ENCODE measurements at regions not wholly inside any gene's neighbourhood (a gene's known extent, or its start where the extent isn't known, plus 50 kb on each side); places are given as distances from the start of the nearest gene placed in this dataset.

- no peak for DNase-seq
- H3K27ac ChIP-seq = no peak overlapping the region
- TF ChIP-seq, protein P1, sequence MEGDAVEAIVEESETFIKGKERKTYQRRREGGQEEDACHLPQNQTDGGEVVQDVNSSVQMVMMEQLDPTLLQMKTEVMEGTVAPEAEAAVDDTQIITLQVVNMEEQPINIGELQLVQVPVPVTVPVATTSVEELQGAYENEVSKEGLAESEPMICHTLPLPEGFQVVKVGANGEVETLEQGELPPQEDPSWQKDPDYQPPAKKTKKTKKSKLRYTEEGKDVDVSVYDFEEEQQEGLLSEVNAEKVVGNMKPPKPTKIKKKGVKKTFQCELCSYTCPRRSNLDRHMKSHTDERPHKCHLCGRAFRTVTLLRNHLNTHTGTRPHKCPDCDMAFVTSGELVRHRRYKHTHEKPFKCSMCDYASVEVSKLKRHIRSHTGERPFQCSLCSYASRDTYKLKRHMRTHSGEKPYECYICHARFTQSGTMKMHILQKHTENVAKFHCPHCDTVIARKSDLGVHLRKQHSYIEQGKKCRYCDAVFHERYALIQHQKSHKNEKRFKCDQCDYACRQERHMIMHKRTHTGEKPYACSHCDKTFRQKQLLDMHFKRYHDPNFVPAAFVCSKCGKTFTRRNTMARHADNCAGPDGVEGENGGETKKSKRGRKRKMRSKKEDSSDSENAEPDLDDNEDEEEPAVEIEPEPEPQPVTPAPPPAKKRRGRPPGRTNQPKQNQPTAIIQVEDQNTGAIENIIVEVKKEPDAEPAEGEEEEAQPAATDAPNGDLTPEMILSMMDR (IDR thresholded peaks at IDR 0.05) = no peak
- TF ChIP-seq POLR2AphosphoS5 (IDR thresholded peaks at IDR 0.05) (no peak), EP300 (IDR thresholded peaks at IDR 0.05) (no peak), POLR2A (IDR thresholded peaks at IDR 0.05) (no peak)
- H3K4me1 ChIP-seq = no peaks in the 10 kb centered on the region
- intact Hi-C loops (cut with DNase I) = no loop called here
- H3K36me3 ChIP-seq = no peaks in the 10 kb centered on the region
- H3K9me3 ChIP-seq = no peaks in the 10 kb centered on the region
- 85 to 90% methylated on average over 1 of the region's 1 CpG for WGBS, 2 donors
- no peaks in the 10 kb centered on the region for H3K27me3 ChIP-seq
- no peak overlapping the region for H3K4me3 ChIP-seq
Measured at GRCh38 chr17:68142595-68142994, 105.2 kb upstream of the AMZ2 start.

DNA sequence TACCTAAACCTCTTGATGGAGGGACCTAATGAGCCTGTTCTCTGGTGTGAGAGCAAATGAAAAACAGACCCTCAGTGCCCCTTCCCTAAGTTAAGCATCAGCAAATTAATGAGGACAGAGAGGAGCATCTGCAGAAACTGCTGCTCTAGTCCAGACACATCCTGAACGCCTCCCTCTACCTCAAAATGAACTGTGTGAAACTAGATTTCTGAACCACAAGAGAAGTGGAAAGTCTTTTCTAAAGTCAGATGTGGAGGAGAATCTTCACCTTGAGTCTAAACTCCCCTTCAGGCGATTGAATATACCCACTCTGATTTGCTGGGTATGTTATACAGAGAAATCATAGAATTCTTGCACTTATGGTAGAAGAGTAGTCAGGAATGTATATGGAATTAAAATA is 104.4 kb upstream of the AMZ2 start:
- Histone ChIP-seq H3K27me3 (no peaks in the 10 kb centered on the region), H3K27ac (no peak overlapping the region), H3K36me3 (no peaks in the 10 kb centered on the region), H3K9me3 (no peaks in the 10 kb centered on the region), H3K4me3 (no peak overlapping the region), H3K4me1 (no peaks in the 10 kb centered on the region)
- intact Hi-C loops (cut with DNase I) = no loop called here
- WGBS, 2 donors = 78 to 87% methylated on average over 2 of the region's 2 CpGs
- DNase-seq = no peak
- no peak for TF ChIP-seq EP300 (IDR thresholded peaks at IDR 0.05)
- TF ChIP-seq POLR2AphosphoS5 (IDR thresholded peaks at IDR 0.05) = no peak
- no peak for TF ChIP-seq POLR2A (IDR thresholded peaks at IDR 0.05)
- TF ChIP-seq, protein P1 (IDR thresholded peaks at IDR 0.05) = no peak

DNA sequence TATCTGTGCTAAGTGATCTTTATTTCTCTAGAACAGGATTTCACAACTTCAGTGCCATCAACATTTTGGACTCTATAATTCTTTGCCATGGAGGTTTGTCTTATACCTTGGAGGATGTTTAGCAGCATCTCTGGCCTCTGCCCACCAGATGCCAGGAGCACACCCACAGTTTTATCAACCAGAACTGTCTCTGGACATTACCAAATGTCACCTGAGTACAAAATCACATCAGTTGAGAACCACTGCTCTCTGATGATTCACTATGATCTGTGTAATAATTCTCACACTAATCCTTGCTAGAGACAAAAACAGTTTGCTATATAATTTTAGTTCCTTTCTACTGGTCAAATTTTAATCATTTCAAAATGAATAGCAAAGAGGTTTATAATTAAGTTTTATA is 102.8 kb upstream of the AMZ2 start:
- H3K27me3 ChIP-seq = no peaks in the 10 kb centered on the region
- H3K9me3 ChIP-seq = no peaks in the 10 kb centered on the region
- H3K36me3 ChIP-seq = no peaks in the 10 kb centered on the region
- no peaks in the 10 kb centered on the region for H3K4me1 ChIP-seq
- DNase-seq = no peak
- TF ChIP-seq POLR2A (IDR thresholded peaks at IDR 0.05) (no peak), EP300 (IDR thresholded peaks at IDR 0.05) (no peak)
- H3K27ac ChIP-seq = no peak overlapping the region
- intact Hi-C loops (cut with DNase I) = no loop called here
- H3K4me3 ChIP-seq = no peak overlapping the region

DNA sequence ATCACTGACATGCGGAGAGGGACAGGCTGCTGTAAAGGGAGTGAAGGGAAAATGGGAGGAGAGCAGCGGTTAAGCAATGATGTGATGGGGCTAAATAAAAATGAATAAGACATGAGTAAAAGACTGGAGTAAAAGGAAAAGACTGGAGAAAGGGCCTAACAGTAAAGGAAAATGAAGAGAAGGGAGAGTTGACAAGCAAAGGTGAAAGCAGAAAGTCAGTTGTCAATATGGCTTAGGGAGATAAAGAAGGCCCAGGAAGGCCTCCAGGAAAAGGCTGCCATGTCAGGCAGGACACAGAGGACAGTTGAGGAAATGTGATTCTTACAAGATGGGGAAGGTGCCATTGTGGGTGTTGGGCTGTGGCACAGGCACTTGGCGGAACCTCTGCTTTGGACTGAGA is 98.9 kb upstream of the AMZ2 start:
- Histone ChIP-seq H3K36me3 (no peaks in the 10 kb centered on the region), H3K27me3 (no peaks in the 10 kb centered on the region), H3K9me3 (no peaks in the 10 kb centered on the region), H3K4me1 (no peaks in the 10 kb centered on the region), H3K27ac (no peak overlapping the region), H3K4me3 (no peak overlapping the region)
- 96 to 98% methylated on average over 3 of the region's 3 CpGs for whole genome bisulfite sequencing, 2 donors
- TF ChIP-seq POLR2AphosphoS5 (IDR thresholded peaks at IDR 0.05) (no peak), POLR2A (IDR thresholded peaks at IDR 0.05) (no peak)
- intact Hi-C loops (cut with DNase I) = no loop called here
- no peak for DNase-seq

GRCh38 chr17:68152161-68152571 is 95.7 kb upstream of the AMZ2 start:
- intact Hi-C loops (cut with DNase I) = no loop called here
- H3K4me1 ChIP-seq = no peaks in the 10 kb centered on the region
- no peaks in the 10 kb centered on the region for H3K27me3 ChIP-seq
- H3K9me3 ChIP-seq = no peaks in the 10 kb centered on the region
- H3K27ac ChIP-seq = no peak overlapping the region
- no peak overlapping the region for H3K4me3 ChIP-seq
- TF ChIP-seq POLR2A (IDR thresholded peaks at IDR 0.05) (no peak), EP300 (IDR thresholded peaks at IDR 0.05) (no peak), POLR2AphosphoS5 (IDR thresholded peaks at IDR 0.05) (no peak)
- TF ChIP-seq, protein P1 (IDR thresholded peaks at IDR 0.05) = no peak
- H3K36me3 ChIP-seq = no peaks in the 10 kb centered on the region
- no peak for DNase-seq
- WGBS, 2 donors = 24 to 72% methylated on average over 18 of the region's 18 CpGs

GRCh38 chr17:68155692-68156091 is 92.2 kb upstream of the AMZ2 start:
- Histone ChIP-seq H3K36me3 (no peaks in the 10 kb centered on the region), H3K27ac (no peak overlapping the region), H3K9me3 (no peaks in the 10 kb centered on the region), H3K27me3 (no peaks in the 10 kb centered on the region), H3K4me1 (no peaks in the 10 kb centered on the region), H3K4me3 (no peak overlapping the region)
- TF ChIP-seq POLR2AphosphoS5 (IDR thresholded peaks at IDR 0.05) (no peak), POLR2A (IDR thresholded peaks at IDR 0.05) (no peak), EP300 (IDR thresholded peaks at IDR 0.05) (no peak)
- TF ChIP-seq, protein P1 (IDR thresholded peaks at IDR 0.05) = no peak
- intact Hi-C loops (cut with DNase I) = no loop called here
- DNase-seq = no peak
- WGBS, 2 donors = 93 to 94% methylated on average over 5 of the region's 5 CpGs
